Ishikawa (cell line): ENCODE measurements at regions not wholly inside any gene's neighbourhood (a gene's known extent, or its start where the extent isn't known, plus 50 kb on each side); places are given as distances from the start of the nearest gene placed in this dataset.

Source experiments
- FOXM1 ChIP-seq: IDR thresholded peaks from 2 replicates; pipeline ENCODE4 v1.6.1; 2012; ENCODE audit warnings: low read depth, borderline replicate concordance
- RAD21 ChIP-seq: IDR thresholded peaks from 2 replicates; pipeline ENCODE4 v1.6.1; 2012; ENCODE audit warnings: low read depth
- TAF1 ChIP-seq: IDR thresholded peaks from 2 replicates; pipeline ENCODE4 v1.6.1; 2012; ENCODE audit warnings: low read depth, mild to moderate bottlenecking
- YY1 ChIP-seq: IDR thresholded peaks from 2 replicates; pipeline ENCODE4 v1.6.1; 2012; ENCODE audit warnings: low read depth
- TF ChIP-seq, protein P1 (sequence below): IDR thresholded peaks from 2 replicates; pipeline ENCODE4 v1.6.1; 2012

DNA sequence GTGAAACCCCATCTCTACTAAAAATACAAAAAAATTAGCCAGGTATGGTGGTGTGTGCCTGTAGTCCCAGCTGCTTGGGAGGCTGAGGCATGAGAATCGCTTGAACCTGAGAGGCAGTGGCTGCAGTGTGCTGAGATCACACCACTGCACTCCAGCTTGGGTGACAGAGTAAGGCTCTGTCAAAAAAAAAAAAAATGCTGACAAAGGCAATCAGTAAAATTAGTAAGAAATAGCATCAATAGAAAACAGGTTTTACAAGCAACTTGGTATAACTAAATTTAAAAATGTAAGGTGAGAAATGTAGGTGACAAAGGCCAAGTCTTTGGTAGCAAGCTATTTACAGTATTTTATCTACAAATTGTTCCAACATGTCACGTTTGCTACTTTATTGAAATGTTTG lies 421.4 kb upstream of the RGPD4 start:
- TF ChIP-seq TAF1, result no peak
- no peak for TF ChIP-seq YY1
- TF ChIP-seq, protein P1, sequence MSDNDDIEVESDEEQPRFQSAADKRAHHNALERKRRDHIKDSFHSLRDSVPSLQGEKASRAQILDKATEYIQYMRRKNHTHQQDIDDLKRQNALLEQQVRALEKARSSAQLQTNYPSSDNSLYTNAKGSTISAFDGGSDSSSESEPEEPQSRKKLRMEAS, result no peak
- TF ChIP-seq FOXM1, result no peak
- no peak for TF ChIP-seq RAD21
